GM19463 (cell line): ENCODE measurements at regions not wholly inside any gene's neighbourhood (a gene's known extent, or its start where the extent isn't known, plus 50 kb on each side); places are given as distances from the start of the nearest gene placed in this dataset.

Experiments
- ATAC-seq: cut with Tn5 transposase; IDR thresholded peaks from one replicate; pipeline ENCODE4 v1.9.1; 2021; ENCODE audit warnings: mild to moderate bottlenecking, moderate library complexity; ENCODE audit not compliant: unreplicated experiment

DNA sequence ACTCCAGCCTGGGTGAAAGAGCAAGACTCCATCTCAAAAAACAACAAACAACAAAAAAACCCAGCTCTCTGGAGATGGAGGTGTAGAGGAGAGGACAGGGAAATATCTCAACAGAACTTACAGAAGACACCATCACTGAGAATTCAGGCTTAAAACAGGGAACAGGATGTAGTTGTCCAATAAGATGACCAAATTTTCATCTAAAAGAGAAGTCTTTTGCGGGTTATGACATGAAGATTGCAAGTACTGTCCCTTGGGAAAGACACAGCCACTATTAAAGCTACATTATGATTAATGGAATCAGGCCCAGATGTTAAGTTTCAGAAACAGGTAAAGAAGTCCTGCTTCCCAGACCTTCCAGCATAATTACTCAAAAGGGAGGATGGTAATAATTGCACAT is 235.2 kb upstream of the NRP1 start:
- ATAC-seq, result no peak

- ATAC-seq, result no peak
These were observed 232.0 kb upstream of the NRP1 start for GRCh38 chr10:33566426-33566825.

- no peak for ATAC-seq
These were observed 231.5 kb upstream of the NRP1 start for GRCh38 chr10:33566001-33566400.

GRCh38 chr10:33565231-33565630 is 230.8 kb upstream of the NRP1 start:
- ATAC-seq, result no peak

DNA sequence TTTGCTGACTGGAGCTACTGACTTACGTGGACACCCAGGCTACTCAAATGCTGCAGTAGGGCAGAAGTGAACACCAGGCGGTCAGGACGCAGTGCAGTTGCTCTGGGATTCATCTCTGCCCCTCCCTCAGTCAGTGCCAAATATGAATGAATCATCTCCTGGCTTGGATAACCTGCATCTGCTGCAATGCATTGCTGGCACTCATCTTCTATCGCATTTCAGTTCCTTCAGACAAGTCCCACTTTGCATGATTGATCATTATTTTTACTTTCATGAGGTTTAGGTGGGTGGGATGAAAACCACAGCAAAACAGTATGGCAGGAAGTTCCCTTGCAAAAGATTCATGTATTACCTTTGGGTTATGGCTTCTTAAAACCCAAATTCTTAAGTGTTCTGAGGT is 224.6 kb upstream of the NRP1 start:
- no peak for ATAC-seq

GRCh38 chr10:33557313-33557712 is 222.8 kb upstream of the NRP1 start:
- ATAC-seq, result peak; percentile 53

- no peak for ATAC-seq
These were observed 222.2 kb upstream of the NRP1 start for GRCh38 chr10:33556620-33557019.

DNA sequence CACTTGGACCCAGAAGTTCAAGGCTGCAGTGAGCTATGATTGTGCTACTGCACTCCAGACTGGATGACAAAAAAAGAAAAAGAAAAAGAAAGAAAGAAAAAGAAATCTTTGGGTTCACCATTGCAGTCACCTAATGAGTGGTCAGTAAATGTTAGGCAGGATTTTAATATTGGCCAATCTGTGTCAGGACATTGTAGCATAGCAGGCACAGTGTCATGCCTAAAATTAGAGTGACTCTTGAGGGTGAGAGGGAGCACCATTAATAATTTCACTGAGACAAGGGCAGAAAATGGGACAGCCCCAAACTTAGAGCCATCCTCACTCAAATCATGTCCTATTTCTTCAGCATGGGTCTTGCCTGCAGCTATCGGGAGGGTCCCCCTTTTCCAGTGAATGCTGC is 221.6 kb upstream of the NRP1 start:
- no peak for ATAC-seq

GRCh38 chr10:33553748-33554571 is 219.5 kb upstream of the NRP1 start:
- ATAC-seq, result no peak

DNA sequence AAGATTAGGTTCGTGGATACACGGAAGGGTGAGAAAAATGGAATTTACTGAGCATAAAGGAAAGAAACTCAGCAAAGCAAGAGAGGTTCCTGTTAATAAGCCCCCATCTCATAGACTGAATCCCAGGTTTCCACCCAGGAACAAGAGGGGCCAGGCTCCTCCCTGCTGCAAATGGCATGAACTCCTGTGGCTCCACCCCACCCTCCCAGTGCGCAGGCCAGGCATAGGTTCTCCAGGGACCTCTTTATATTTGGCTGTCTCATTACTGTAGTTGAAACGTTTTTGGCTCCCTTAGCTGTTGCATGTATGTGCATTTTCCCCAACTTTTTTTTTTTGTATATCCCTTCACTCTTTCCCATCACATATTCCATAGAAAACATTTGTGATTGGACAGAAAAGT is 217.8 kb upstream of the NRP1 start:
- no peak for ATAC-seq

- ATAC-seq, result no peak
These were observed 216.3 kb upstream of the NRP1 start for GRCh38 chr10:33550811-33551210.

- no peak for ATAC-seq
These were observed 213.5 kb upstream of the NRP1 start for GRCh38 chr10:33547976-33548375.

DNA sequence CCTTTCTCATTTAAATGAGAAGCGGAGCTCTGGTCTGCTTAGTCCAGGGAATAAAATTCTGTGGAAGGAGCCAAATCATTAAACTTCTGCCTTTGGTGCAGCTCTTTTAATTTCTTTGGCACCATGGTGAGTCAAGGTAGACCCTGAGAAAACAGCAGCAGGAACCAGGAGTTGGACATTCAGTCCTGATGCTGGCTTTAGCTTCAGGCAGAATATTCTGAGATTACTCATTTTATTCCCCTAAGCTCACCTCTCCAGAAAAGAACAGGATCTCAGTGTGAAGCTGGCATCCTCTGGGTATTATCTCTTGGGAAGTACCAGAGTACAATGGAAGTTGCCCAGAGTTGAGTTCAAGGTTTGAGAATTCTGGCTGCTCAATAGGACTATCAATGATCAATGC is 211.6 kb upstream of the NRP1 start:
- no peak for ATAC-seq

- ATAC-seq, result no peak
These were observed 208.5 kb upstream of the NRP1 start for GRCh38 chr10:33542752-33543505.

GRCh38 chr10:33539116-33539515 is 204.6 kb upstream of the NRP1 start:
- ATAC-seq, result no peak

GRCh38 chr10:33537066-33537465 is 202.6 kb upstream of the NRP1 start:
- no peak for ATAC-seq

DNA sequence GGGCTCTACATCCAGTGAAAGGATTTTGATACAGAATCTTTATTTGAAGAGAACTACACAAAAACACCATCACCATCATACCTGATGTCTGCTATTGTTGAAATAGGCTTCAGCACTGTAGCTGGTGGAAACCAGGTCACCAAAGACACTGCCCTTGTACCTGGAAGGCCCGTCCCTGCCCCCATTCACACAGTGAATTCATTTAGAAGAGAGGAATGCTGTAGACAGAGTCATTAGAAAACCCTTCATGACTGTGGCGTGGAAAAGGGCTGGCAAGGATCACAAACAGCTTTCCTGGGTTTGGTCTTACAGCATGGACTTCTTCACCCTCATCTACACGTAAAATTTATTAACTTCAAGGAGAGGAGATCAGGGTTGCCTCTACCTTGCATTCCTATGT is 202.0 kb upstream of the NRP1 start:
- ATAC-seq, result no peak

GRCh38 chr10:33535866-33536265 is 201.4 kb upstream of the NRP1 start:
- no peak for ATAC-seq

DNA sequence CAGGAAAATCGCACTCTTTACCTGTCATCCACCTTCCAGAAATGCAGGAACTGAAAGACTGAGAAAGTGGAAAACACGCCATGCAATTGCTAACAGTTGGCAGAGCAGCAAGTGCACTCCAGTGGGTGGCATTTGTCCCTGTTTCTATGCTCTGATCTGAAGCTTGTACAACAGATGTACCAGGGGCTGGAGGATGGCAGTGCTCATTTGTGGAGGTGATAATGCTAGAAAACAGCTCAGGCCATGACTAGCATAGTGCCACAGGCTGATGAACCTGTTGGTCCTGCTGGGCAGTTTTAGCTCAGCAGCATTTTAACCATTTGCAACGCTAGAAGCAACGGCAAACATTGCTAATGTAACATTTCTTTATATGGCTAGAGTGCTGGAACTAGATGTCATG is 199.9 kb upstream of the NRP1 start:
- no peak for ATAC-seq

DNA sequence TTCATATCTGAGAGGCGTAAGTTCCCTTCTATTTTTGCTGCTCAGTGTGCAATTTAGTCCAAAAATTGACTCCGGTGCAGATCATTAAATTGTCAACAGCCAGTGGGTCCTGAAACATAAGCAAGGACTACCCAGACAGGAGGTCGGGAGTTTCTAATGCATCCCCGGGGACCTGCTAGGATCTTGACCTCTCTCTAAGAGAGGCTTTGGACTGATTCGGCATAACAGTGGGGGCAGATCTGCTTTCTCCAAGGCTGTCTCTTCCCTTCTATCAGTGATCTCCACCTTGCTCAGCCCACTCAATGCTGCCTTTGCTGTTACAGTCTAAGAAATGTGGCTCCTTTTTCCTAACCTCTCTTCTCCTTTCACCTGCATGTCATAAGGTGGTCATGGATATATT is 199.1 kb upstream of the NRP1 start:
- no peak for ATAC-seq

GRCh38 chr10:33532901-33533300 is 198.4 kb upstream of the NRP1 start:
- no peak for ATAC-seq

GRCh38 chr10:33529234-33529633 is 194.8 kb upstream of the NRP1 start:
- no peak for ATAC-seq
